GM19372 (cell line): ENCODE measurements at regions not wholly inside any gene's neighbourhood (a gene's known extent, or its start where the extent isn't known, plus 50 kb on each side); places are given as distances from the start of the nearest gene placed in this dataset.
"Not testable (repeated sequence)": the region's sequence is repeated elsewhere in the genome, so short reads cannot be mapped to it uniquely, and the experiment has no call there.

Source experiments
- ATAC-seq: cut with Tn5 transposase; IDR thresholded peaks from one replicate; pipeline ENCODE4 v1.9.1; 2021; ENCODE audit warnings: mild to moderate bottlenecking, low read depth, moderate library complexity; ENCODE audit not compliant: unreplicated experiment

DNA sequence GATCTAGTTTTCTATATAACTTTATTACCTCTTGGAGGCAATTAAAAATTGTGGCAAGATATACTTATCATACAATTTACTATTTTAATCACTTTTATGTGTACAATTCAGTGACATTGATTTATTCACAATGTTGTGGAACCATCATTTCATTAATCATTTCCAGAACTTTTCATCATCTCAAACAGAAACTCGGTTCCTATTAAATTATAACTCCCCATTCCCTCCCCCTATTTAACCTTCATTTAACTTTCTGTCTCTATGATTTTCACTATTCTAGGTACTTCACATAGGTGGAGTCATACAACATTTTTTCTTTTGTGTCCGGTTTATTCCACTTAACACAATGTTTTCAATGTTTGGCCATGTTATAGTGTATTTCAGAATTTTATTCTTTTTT, 252.8 kb downstream of the REEP3 start:
- no peak for ATAC-seq

DNA sequence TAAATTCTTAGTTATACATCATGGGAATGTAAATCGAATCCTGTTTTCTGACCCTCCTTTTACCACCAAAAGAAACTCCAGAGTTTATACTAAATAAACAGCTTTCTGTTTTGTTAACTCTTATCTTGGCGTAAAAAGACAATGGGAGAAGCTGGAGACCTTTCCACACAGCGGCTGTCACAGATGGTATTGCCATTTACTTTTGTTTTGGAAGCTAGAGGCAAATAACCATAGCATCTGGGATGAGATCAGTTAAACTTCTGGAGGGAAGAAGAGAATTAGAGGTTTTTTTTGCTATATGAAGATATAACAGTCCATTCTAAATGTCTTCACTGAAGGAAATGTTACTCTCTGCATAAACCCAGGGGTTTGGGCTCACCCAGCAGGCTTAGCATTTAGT, 258.9 kb downstream of the REEP3 start:
- ATAC-seq = no peak

DNA sequence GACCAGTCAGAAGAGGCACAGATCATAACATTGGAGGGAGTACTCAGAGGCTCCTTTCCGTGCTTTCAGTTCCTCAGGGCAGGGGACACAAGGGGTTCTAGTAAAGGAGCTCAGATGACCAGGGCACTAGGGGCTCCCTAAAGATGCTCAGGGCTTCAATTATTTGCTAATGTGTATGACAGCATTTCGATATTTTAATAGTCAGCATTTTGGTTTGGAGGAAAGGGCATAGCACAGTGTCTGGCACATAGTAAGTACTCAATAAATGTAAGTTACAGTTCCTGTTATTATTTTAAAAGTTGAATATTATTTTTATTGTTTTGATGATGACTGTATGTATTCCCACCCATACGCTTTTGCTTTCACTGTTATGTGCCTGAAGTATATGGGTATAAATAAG, 260.0 kb downstream of the REEP3 start:
- ATAC-seq = no peak

DNA sequence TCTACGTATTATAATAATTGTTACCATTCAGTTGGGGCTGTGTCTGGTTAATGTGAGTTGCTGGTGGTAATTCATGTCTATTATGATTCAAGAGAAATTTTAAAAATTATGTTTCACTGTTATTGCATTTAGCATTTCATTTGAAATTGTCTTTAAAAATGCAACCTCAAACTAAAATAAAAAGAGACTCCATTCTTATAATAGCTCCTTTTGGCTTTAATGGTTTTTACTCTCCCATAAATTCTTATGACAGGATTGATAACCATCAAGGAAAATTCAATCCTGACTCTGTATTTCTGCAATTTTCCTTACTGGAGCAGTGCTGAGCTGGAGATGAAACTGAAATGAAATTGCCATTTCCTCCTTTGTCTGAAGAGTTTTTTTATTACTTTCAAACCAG, 262.7 kb downstream of the REEP3 start:
- ATAC-seq = no peak

DNA sequence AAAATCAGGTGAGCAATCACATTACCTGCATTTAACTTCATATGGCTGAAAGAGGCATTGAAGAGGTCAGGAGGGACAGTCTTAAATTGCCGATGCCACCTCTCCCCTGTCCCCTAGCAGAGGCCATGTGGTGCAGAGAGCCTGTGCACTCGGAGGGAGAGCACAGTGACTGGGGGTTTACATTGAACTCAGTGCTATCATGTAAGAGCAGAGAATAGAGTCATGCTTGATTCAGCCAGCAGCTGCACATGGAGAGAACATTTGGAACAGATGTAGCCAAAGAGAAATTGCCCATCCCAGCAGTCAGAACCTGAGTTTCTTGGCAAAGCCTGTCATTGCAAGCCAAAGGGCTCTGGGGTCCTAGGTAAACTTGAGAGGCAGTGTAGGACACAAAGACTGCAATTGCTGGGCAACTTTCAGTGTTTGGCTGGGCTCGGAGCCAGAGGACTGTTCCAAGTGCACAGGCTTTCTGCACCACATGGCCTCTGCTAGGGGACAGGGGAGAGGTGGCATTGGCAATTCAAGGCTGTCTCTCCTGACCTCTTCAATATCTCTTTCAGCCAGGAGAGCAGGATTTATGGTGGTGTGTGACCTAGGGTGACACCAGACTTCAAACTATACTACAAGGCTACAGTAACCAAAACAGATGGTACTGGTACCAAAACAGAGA, 267.1 kb downstream of the REEP3 start:
- no peak for ATAC-seq

DNA sequence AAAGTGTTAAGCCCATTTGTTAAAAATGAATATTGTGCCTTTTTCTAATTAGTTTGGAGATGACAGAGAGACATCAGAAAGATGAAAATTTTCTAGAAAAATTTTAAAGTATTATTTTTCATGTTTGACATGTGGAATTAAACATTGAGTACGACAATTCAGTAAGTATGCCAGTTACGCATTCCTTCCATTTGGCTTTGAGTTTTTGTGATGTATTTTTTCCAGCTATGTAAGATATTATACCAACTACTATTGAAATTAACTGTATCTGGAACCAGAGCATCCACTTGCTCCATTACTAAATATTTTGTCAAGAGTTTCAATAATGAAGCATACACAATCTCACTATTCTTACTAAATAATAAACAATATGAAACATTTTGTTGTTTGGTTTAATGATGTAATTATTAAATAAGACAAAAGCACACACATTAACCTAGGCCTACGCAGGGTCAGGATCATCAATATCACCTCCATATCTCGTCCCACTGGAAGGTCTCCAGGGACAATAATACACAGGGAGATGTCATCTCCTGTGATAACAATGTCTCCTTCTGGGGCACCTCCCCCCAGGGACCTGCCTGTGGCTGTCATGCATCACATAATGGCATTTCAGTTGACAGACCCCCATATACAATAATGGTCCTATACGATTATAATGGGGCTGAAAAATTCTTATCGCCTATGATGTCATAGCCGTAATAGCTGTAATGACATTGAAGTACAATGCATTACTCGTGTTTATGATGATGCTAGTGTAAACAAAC, 274.1 kb downstream of the REEP3 start:
- no peak for ATAC-seq

DNA sequence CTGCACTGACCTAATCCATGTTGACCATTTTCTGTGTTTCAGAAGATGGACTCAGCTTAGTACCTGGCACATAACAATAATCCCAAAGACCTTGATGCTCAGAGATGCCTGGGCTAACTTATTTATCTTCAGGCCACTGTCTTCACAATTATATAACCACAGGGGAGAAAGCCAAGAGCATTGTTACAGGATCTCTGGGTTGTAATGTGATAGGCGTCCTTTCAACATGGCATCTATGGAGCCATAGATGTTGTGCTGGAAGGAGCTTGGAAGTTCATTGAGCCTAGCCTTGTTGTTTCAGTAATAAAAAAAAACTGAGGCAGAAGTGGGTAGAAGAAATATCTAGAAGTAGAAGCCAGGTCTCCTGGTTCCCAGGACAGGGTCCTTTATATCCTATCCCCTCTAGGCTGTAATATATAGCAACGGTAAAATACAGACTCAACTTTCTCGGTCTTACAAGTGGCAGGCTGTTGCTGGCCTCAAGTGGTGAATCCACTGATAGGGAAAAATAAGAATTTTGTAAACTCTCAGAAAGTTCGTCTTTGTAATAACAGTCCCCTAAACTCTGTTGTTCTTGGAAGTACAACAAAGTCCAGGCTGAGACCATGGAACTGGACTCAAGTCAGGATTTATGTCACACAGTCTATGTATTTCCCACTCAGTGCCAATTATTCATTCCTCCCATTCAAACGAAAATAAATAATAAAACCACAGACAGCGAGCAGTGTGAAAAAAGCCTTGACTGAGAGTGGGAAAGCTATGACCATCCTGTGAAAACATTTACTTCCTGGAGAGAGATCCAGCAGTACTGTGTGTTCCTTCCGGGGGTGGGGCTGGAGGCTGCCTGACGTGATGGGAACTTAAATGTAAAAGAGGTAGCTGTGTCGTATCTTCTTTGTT, 277.6 kb downstream of the REEP3 start:
- no peak for ATAC-seq

DNA sequence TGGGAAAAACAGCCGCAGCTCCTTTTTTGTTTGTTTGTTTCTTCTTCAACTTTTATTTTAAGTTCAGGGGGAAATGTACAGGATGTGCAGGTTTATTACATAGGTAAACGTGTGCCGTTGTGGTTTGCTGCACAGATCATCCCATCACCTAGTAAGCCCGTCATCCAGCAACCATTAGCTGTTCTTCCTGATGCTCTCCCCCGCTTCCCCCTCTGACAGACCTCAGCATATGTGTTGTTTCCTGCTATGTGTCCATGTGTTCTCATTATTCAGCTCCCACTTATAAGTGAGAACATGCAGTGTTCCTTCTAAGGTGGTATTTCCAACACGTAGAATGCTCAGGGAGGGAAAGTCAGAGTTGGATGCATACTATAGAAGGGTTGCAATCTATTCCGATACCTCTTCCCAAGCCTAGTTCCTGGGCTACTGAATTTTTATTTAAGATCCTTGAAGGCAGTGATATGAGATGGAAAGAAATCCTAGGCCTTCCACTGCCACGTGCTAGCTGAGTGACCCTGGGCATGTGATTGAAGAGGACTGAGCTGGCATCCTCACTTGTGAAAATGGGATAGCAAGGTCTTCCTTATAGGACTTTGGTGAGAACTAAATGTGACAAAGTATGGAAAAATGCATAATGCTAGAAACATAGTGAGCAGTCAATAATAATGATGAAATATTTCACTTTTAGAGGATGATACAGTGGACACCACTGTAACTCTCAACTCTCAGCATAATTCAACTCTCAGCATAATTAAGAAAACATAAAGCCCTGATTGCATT, 278.5 kb downstream of the REEP3 start:
- no peak for ATAC-seq

DNA sequence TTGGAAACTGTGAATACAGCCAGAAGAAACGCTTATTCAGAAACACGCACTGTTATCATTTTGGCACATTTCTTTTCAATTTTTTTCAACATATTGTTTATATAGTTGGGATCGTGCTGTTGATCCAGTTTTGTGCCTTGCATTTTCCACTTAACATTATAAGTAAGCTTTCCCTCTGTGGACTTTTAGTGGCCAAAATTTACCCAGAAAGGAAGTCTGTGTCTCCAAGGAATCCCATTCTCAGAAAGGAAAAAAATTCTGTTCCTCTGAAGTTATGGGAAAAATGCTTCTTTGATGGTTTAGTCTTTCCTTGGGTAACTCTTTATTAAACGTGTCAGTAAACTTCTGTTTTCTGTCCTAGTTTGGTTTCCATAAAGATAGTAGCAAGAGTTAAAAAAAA, 280.0 kb downstream of the REEP3 start:
- ATAC-seq = no peak

DNA sequence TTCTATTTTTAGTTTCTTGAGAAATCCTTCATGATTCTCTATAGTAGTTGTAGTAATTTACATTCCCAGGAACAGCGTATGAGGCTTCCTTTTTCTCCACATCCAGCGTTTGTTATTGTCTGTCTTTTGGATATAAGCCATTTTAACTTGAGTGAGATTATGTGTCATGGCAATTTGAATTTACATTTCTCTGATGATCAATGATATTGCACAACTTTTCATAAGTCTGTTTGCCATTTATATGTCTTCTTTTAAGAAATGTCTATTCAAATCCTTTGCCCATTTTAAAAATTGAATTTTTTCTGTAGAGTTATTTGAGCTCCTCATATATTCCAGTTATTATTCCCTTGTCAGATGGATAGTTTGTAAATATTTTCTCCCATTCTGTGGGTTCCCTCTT, 285.1 kb downstream of the REEP3 start:
- ATAC-seq = no peak

DNA sequence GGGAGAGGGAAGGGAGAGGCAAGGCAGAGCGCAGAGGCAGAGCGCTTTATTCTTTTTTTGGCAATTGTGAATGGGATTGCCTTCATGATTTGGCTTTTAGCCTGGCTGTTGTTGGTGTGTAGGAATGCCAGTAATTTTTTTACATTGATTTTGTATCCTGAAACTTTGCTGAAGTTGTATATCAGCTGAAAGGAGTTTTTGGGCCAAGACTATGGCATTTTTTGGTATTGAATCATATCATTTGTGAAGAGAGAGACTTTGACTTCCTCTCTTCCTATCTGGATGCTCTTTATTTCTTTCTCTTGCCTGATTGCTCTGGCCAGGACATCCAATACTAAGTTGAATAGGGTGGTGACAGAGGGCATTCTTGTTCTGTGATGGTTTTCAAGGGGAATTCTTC, 291.3 kb downstream of the REEP3 start:
- no peak for ATAC-seq

DNA sequence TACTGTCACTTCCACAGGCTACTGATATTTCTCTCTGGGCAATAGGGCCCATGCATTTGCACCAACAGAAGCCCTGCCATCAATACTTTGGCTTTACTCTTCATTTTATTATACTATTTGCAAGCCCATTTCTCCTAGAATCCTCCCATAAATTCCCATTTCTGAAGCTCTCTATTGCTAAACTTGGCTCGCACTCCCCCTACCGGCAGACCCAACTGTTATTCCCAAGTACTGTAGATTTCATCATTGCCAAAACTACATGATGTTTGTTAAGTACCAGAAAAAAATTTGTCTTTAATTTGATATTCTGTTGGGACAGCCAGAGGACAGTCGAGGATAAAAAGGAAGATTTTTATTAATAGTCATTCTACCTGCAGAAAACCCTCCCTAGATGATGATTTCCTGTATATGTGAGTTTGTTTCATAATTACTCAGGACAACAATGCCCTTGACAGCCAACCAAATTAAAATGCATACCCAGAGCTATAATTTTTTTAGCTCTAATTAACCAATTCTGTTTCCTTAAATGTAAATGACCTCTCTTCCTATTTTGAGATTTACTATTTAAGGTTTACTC, 298.6 kb downstream of the REEP3 start:
- no peak for ATAC-seq

DNA sequence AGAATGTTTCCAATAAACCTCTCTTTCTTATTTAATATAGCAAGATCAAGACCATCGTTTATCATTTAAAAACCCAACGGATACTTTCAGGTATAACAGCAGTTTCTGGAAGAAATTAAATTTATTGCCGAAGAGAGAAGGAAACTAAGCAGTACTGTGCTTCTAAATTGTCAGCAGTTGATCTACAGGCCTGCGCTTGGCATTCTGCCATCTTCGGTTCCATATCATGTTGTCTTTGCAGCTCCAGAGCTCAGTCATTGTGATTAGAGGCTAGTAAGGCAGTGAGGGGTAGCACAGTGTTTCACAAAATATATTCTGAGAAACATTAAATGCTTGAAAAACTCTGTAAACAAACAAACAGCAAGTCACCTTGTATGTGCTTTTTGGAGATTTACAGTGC, 301.3 kb downstream of the REEP3 start:
- ATAC-seq = no peak

DNA sequence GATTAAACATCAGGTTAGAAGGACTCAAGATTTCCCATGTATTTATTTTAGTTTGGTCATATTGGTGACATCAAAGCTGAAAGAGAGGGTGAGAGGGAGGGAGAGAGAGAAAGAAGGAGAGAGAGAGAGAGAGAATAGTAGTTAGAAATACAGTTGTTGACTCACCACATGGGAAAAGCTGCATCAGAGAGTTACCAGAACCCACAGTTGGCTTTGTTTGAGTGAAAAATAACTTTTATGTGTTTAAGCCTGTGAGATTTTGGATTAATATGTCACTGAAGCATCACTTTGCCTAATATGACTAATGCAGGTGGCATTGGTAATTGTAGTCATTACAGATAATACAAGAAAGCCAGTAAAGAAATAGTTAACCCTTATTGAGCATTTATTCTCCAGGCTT, 303.9 kb downstream of the REEP3 start:
- no peak for ATAC-seq

DNA sequence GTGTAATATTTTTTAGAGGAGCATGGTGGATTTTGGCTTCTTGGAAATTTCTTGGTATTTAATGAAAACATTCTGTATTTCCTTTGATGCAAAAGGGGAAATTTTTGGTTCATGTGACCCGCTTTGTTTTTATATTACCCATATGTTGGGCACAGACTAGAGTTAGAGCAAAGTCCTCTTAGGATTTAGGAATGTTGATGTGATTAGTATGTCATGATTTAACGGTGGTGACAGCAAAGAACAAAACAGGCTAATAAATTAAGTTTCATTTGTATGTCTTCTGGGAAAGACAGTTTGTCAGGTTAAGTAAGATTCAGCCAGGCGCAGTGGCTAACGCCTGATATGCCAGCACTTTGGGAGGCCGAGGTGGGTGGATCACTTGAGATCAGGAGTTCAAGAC, 304.6 kb downstream of the REEP3 start:
- no peak for ATAC-seq

DNA sequence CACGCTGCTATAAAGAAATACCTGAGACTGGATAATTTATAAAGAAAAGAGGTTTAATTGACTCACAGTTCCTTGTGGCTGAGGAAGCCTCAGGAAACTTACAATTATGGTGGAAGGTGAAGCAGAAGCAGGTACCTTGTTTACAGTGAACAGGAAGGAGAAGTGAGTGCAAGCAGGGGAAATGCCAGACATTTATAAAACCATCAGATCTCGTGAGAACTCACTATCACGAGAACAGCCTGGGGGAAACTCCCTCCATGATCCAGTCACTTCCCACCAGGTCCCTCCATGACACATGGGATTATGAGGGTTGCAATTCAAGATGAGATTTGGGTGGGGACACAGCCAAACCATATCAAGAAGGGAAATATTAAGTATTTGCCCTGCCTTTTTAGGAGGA, 305.8 kb downstream of the REEP3 start:
- ATAC-seq = not testable (repeated sequence)

DNA sequence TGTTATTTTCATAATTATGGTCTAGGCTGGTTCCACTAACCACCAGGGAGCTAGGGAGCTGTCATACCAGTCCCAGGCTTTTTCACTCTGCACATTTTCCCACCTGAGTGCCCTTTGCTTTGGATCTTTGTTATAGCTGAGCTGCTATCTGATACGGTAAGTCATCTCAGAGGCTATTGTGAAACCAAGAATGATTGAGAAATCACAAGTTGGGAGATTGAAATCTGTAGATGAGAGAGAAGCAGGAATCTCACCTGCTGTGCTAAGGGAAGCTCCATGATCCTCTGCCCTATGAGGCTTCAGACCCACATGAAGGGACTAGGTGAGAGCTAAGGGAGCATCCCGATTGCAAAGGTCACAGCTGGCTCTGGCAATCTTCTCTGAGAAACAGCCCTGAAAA, 307.8 kb downstream of the REEP3 start:
- ATAC-seq = no peak

DNA sequence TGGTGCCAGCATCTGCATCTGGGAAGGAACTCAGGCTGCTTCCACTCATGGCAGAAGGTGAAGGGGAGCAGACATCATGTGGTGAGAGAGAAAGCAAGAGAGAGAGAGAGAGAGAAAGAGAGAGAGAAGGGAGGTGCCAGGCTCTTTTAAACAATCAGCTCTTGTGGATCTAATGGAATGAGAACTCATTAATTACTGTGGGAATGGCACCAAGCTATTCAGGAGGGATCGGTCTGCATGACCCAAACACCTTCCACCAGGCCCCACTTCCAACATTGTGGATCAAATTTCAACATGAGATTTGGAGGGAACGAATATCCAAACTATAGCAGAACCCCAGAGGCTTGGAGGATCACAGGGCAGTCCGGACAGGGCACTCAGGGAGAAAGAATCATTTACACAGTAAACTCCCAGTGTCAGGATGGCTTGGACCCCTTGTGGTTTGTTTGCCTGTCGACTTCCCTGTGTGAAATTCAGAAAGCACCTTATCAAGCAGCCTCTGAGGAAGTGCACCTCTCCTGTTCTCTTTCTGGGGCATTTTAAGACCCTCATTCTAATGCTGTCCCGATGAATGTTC, 308.5 kb downstream of the REEP3 start:
- no peak for ATAC-seq

DNA sequence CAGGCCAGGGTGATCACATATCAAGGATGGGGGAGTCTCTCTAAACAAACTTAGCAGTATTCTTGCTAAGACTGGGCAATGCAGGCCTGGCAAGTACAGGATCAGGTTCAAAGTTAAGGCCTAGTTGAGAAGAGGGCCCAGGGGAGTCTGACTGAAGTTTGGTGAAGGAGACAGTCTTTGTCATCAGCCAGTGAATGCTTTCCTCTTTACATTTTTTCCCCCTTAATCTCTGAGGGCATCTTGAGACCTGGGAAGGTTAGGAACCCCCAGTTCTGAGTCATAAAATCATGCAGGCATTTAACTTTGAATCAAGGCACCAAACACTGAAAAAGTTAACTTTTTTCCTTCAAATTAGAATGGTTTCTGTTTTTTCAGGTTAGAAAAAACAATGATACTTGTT, 311.5 kb downstream of the REEP3 start:
- ATAC-seq = no peak
